Panc1 (cell line): ENCODE measurements at regions not wholly inside any gene's neighbourhood (a gene's known extent, or its start where the extent isn't known, plus 50 kb on each side); places are given as distances from the start of the nearest gene placed in this dataset.

Experiments
- POLR2AphosphoS5 ChIP-seq: IDR thresholded peaks from 2 replicates; pipeline ENCODE4 v1.6.1; 2012; ENCODE audit warnings: mild to moderate bottlenecking, low read depth, low read length, moderate library complexity
- SIN3A ChIP-seq: IDR thresholded peaks from 2 replicates; pipeline ENCODE4 v1.6.1; 2012; ENCODE audit warnings: low read depth, mild to moderate bottlenecking, low read length, moderate library complexity, borderline replicate concordance; ENCODE audit not compliant: insufficient read depth
- TF ChIP-seq, protein P1 (sequence below): fragments of 450-650 bp; IDR thresholded peaks from 2 replicates; pipeline ENCODE4 v1.5.1; 2017; ENCODE audit warnings: mild to moderate bottlenecking
- TF ChIP-seq, protein P2 (sequence below), 2 experiments: IDR thresholded peaks; 2 replicates each; pipeline ENCODE4 v1.6.1; 2011 to 2012; ENCODE audit warnings: low read depth in 2 of 2, control low read depth in 1 of 2, low read length in 1 of 2, mild to moderate bottlenecking in 1 of 2, moderate library complexity in 1 of 2; ENCODE audit not compliant: insufficient read depth in 1 of 2

DNA sequence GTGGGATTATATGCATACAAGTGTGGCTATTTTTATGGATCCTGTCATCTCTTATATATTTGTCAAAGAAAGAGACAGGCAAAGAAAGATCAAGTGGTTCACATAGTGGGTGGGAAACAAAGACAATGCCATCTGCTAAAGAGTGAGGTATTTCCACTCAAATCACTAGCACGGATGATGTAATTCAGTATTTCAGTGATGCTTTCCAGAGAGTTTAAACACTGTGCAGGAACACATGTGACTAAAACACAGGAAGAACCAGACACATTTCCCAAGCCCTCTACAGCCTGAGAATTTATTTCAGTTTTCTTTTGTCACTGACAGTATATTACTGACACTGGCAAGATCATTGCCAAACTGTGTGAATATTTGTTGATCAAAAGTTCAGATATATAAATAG lies 885.7 kb upstream of the CELF2 start:
- TF ChIP-seq, protein P1, sequence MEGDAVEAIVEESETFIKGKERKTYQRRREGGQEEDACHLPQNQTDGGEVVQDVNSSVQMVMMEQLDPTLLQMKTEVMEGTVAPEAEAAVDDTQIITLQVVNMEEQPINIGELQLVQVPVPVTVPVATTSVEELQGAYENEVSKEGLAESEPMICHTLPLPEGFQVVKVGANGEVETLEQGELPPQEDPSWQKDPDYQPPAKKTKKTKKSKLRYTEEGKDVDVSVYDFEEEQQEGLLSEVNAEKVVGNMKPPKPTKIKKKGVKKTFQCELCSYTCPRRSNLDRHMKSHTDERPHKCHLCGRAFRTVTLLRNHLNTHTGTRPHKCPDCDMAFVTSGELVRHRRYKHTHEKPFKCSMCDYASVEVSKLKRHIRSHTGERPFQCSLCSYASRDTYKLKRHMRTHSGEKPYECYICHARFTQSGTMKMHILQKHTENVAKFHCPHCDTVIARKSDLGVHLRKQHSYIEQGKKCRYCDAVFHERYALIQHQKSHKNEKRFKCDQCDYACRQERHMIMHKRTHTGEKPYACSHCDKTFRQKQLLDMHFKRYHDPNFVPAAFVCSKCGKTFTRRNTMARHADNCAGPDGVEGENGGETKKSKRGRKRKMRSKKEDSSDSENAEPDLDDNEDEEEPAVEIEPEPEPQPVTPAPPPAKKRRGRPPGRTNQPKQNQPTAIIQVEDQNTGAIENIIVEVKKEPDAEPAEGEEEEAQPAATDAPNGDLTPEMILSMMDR = no peak
- TF ChIP-seq POLR2AphosphoS5 (no peak), SIN3A (no peak)
- TF ChIP-seq, protein P2, sequence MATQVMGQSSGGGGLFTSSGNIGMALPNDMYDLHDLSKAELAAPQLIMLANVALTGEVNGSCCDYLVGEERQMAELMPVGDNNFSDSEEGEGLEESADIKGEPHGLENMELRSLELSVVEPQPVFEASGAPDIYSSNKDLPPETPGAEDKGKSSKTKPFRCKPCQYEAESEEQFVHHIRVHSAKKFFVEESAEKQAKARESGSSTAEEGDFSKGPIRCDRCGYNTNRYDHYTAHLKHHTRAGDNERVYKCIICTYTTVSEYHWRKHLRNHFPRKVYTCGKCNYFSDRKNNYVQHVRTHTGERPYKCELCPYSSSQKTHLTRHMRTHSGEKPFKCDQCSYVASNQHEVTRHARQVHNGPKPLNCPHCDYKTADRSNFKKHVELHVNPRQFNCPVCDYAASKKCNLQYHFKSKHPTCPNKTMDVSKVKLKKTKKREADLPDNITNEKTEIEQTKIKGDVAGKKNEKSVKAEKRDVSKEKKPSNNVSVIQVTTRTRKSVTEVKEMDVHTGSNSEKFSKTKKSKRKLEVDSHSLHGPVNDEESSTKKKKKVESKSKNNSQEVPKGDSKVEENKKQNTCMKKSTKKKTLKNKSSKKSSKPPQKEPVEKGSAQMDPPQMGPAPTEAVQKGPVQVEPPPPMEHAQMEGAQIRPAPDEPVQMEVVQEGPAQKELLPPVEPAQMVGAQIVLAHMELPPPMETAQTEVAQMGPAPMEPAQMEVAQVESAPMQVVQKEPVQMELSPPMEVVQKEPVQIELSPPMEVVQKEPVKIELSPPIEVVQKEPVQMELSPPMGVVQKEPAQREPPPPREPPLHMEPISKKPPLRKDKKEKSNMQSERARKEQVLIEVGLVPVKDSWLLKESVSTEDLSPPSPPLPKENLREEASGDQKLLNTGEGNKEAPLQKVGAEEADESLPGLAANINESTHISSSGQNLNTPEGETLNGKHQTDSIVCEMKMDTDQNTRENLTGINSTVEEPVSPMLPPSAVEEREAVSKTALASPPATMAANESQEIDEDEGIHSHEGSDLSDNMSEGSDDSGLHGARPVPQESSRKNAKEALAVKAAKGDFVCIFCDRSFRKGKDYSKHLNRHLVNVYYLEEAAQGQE (IDR thresholded peaks at IDR 0.05; ENCODE audit: insufficient read depth in 1 of 2, low read depth in 2 of 2, low read length in 1 of 2) = no peak
